DOHH2 (cell line): ENCODE measurements at regions not wholly inside any gene's neighbourhood (a gene's known extent, or its start where the extent isn't known, plus 50 kb on each side); places are given as distances from the start of the nearest gene placed in this dataset.

ENCODE experiments used
- H3F3A ChIP-seq: fragments of 200-600 bp; sonication (generic), shearing (Covaris generic); 2 replicates; pipeline ENCODE4 v1.6.0; 2016; ENCODE audit warnings: antibody characterized with exemption, mild to moderate bottlenecking; ENCODE audit not compliant: control insufficient read depth, insufficient read depth
- H3K27ac ChIP-seq: fragments of 200-600 bp; sonication (generic); 2 replicates; pipeline ENCODE4 v1.5.1; 2014; ENCODE audit warnings: low read depth, mild to moderate bottlenecking, low read length, moderate library complexity
- H3K27me3 ChIP-seq: fragments of 200-600 bp; sonication (generic); 2 replicates; pipeline ENCODE4 v1.6.1; 2014; ENCODE audit warnings: mild to moderate bottlenecking, low read length, mixed read lengths; ENCODE audit not compliant: control insufficient read depth
- H3K36me3 ChIP-seq: fragments of 200-600 bp; sonication (generic); 2 replicates; pipeline ENCODE4 v1.6.1; 2014; ENCODE audit warnings: mild to moderate bottlenecking, low read length, moderate library complexity, mixed read lengths; ENCODE audit not compliant: control insufficient read depth
- H3K4me1 ChIP-seq: fragments of 200-600 bp; sonication (generic); 2 replicates; pipeline ENCODE4 v1.6.1; 2014; ENCODE audit warnings: mild to moderate bottlenecking, low read length, mixed read lengths; ENCODE audit not compliant: control insufficient read depth
- H3K4me2 ChIP-seq: fragments of 200-600 bp; sonication (generic); 2 replicates; pipeline ENCODE4 v1.6.0; 2014; ENCODE audit warnings: mild to moderate bottlenecking, low read length, moderate library complexity
- H3K4me3 ChIP-seq: fragments of 200-600 bp; sonication (generic); 2 replicates; pipeline ENCODE4 v1.5.1; 2014; ENCODE audit warnings: mild to moderate bottlenecking, low read length, mixed read lengths
- H3K79me2 ChIP-seq: fragments of 200-600 bp; sonication (generic); 2 replicates; pipeline ENCODE4 v1.6.1; 2014; ENCODE audit warnings: mild to moderate bottlenecking, low read length, mixed read lengths; ENCODE audit not compliant: control insufficient read depth
- H3K9me2 ChIP-seq: fragments of 200-600 bp; sonication (generic); replicated peaks from 2 replicates; pipeline ENCODE4 v1.6.1; 2014; ENCODE audit warnings: mild to moderate bottlenecking, low read length, mixed read lengths; ENCODE audit not compliant: control insufficient read depth
- H3K9me3 ChIP-seq: fragments of 200-600 bp; sonication (generic); 2 replicates; pipeline ENCODE4 v1.6.1; 2014; ENCODE audit warnings: antibody characterized with exemption, low read length, mixed read lengths; ENCODE audit not compliant: control insufficient read depth, insufficient read depth
- H4K20me1 ChIP-seq: fragments of 200-600 bp; sonication (generic); 2 replicates; pipeline ENCODE4 v1.6.0; 2014; ENCODE audit warnings: low read depth, mild to moderate bottlenecking, antibody characterized with exemption, low read length, moderate library complexity; ENCODE audit not compliant: control insufficient read depth, insufficient read depth
- CTCF ChIP-seq: fragments of 200-600 bp; sonication (generic); IDR thresholded peaks from one replicate; pipeline ENCODE4 v1.5.1; 2014; ENCODE audit warnings: antibody characterized with exemption, mild to moderate bottlenecking, low read depth, low read length; ENCODE audit not compliant: poor library complexity, severe bottlenecking
- EZH2phosphoT487 ChIP-seq: fragments of 200-600 bp; sonication (generic); IDR thresholded peaks from 2 replicates; pipeline ENCODE4 v1.6.1; 2017; ENCODE audit warnings: borderline replicate concordance, mild to moderate bottlenecking, antibody characterized with exemption, low read length, moderate library complexity, mixed read lengths

- Histone ChIP-seq H3K4me2 (no peak overlapping the region), H3F3A (no peaks in the 10 kb centered on the region), H3K4me1 (no peaks in the 10 kb centered on the region), H3K27me3 (no peaks in the 10 kb centered on the region), H3K27ac (no peak overlapping the region), H3K79me2 (no peaks in the 10 kb centered on the region), H3K9me3 (no peaks in the 10 kb centered on the region), H4K20me1 (no peaks in the 10 kb centered on the region), H3K36me3 (no peaks in the 10 kb centered on the region), H3K4me3 (no peak overlapping the region), H3K9me2 (no peaks in the 10 kb centered on the region)
- TF ChIP-seq CTCF (no peak), EZH2phosphoT487 (no peak)
These were observed 83.0 kb downstream of the YTHDF1 start for GRCh38 chr20:63132715-63133471.

GRCh38 chr20:63132131-63132714 lies 83.7 kb downstream of the YTHDF1 start:
- Histone ChIP-seq H3K4me1 (no peaks in the 10 kb centered on the region), H3K9me2 (no peaks in the 10 kb centered on the region), H3K4me2 (no peak overlapping the region), H3K27ac (no peak overlapping the region), H3K4me3 (no peak overlapping the region), H3K36me3 (no peaks in the 10 kb centered on the region), H3K9me3 (no peaks in the 10 kb centered on the region), H3F3A (no peaks in the 10 kb centered on the region), H4K20me1 (no peaks in the 10 kb centered on the region), H3K27me3 (no peaks in the 10 kb centered on the region), H3K79me2 (no peaks in the 10 kb centered on the region)
- TF ChIP-seq EZH2phosphoT487, result no peak
- TF ChIP-seq CTCF, result no peak

- no peak for TF ChIP-seq EZH2phosphoT487
- TF ChIP-seq CTCF, result no peak
- Histone ChIP-seq H3K27me3 (no peaks in the 10 kb centered on the region), H3K4me1 (no peaks in the 10 kb centered on the region), H3K27ac (no peak overlapping the region), H3K36me3 (no peaks in the 10 kb centered on the region), H3K79me2 (no peaks in the 10 kb centered on the region), H3K9me2 (no peaks in the 10 kb centered on the region), H3F3A (no peaks in the 10 kb centered on the region), H3K9me3 (no peaks in the 10 kb centered on the region), H4K20me1 (no peaks in the 10 kb centered on the region), H3K4me2 (no peak overlapping the region), H3K4me3 (no peak overlapping the region)
These were observed 85.0 kb downstream of the YTHDF1 start for GRCh38 chr20:63130658-63131577.
